ENCODE measurements at regions not wholly inside any gene's neighbourhood (a gene's known extent, or its start where the extent isn't known, plus 50 kb on each side); places are given as distances from the start of the nearest gene placed in this dataset.

DNA sequence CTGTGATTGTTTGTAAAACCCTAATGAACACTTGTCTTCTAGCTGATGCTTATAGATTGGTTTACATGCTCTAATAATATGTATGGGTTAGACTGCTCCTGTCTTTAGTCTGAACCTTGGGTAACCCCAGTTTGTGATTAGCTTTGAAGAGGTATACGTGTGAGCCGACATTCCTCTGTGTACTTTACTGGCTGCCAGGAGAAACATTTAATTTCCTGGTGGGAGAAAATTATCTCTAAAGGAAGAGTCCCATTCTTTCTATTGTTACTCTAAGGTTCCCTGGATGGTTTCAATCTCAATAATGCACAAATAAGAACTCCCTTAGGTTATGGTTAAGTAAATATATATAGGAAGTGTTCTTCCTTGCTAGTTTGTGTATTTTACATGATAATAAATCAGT, 143.6 kb upstream of the ZSWIM2 start:
- ATAC-seq (peak in 1 of 4 donors; percentile 32), DNase-seq (no peak)
- WGBS, 4 donors = 13 to 26% (median 20%) methylated on average over 2 of the region's 2 CpGs
- no peaks in the 10 kb centered on the region for H3K36me3 ChIP-seq
- peaks cover 0 to 16% (median 7%) of the 10 kb centered on the region in 12 donors for H3K9me3 ChIP-seq
- intact Hi-C loops (cut with DNase I) = loop anchor here in 2 of 10 donors (5.0 to 10.0 kb wide), 2 partner anchors 460 to 462 kb away; no protein-coding TSS in a partner anchor
- H3K4me1 ChIP-seq = peaks cover 0 to 6% (median 0%) of the 10 kb centered on the region in 12 donors
- no peak overlapping the region for H3K4me3 ChIP-seq
- TF ChIP-seq POLR2A (IDR thresholded peaks at IDR 0.05) (no peak), CTCF (IDR thresholded peaks at IDR 0.05) (no peak)
- H3K27me3 ChIP-seq = no peaks in the 10 kb centered on the region
- no peak overlapping the region for H3K27ac ChIP-seq

GRCh38 chr2:186991766-186992417, 142.9 kb upstream of the ZSWIM2 start:
- Histone ChIP-seq H3K27ac (no peak overlapping the region), H3K9me3 (peaks cover 0 to 23% (median 9%) of the 10 kb centered on the region in 12 donors), H3K36me3 (no peaks in the 10 kb centered on the region), H3K4me1 (peaks cover 0 to 6% (median 0%) of the 10 kb centered on the region in 12 donors), H3K27me3 (no peaks in the 10 kb centered on the region), H3K4me3 (no peak overlapping the region)
- intact Hi-C loops (cut with DNase I) = loop anchor here in 2 of 10 donors (5.0 to 10.0 kb wide), 2 partner anchors 460 to 463 kb away; no protein-coding TSS in a partner anchor
- 79 to 87% (median 83%) methylated on average over 4 of the region's 4 CpGs for WGBS, 4 donors
- no peak for DNase-seq
- no peak for TF ChIP-seq POLR2A (IDR thresholded peaks at IDR 0.05)
- peak in 6 of 12 donors; percentile 14 to 46 (median 32) for TF ChIP-seq CTCF (IDR thresholded peaks at IDR 0.05)
- ATAC-seq = peak in 1 of 4 donors; percentile 53

DNA sequence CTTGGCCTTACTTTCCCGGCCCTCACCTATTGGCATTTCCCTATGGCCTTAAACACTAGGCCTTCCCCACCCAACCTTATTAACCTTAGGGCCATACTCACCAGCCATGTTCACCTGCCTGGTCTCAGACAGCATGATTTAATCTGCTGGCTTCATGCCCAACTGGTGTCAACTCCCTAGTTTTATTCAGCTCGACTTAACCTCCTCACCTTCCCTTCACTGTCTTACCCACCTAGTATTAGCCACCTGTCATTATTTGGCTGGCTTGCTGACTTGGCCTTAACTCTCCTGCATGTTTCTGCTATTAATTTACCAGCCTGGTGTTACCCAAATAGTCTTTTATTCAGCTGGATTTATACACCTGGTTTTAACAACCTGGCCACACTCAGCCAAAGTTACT, 136.0 kb upstream of the ZSWIM2 start:
- no peaks in the 10 kb centered on the region for H3K4me1 ChIP-seq
- DNase-seq (no peak), ATAC-seq (no peak)
- H3K4me3 ChIP-seq = no peak overlapping the region
- H3K27me3 ChIP-seq = no peaks in the 10 kb centered on the region
- H3K27ac ChIP-seq = no peak overlapping the region
- no peaks in the 10 kb centered on the region for H3K36me3 ChIP-seq
- TF ChIP-seq CTCF (IDR thresholded peaks at IDR 0.05) (no peak), POLR2A (IDR thresholded peaks at IDR 0.05) (no peak)
- peaks cover 0 to 24% (median 6%) of the 10 kb centered on the region in 12 donors for H3K9me3 ChIP-seq
- 67 to 82% (median 79%) methylated on average over 2 of the region's 2 CpGs for WGBS, 4 donors
- intact Hi-C loops (cut with DNase I) = loop anchor here in 1 of 10 donors (10.0 kb wide), 1 partner anchor 470 kb away; no protein-coding TSS in a partner anchor

DNA sequence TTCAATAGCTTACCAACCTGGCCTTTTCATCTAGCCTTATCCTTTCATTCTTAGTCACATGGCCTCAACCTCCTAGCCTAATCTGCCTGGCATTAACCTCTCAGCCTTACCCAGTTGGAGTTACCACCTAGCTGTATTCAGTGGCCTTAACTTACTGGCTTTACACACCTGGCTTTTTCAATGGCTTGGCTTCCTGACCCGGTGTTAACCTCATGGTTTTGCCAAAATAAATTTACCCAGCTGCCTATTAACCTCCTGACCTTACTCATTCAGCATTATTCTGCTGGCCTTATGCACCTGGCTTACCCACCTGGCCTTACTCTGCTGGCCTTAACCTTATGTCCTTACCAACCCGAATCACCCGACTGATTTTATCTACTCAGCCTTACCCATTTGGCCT, 135.5 kb upstream of the ZSWIM2 start:
- ATAC-seq = no peak
- H3K36me3 ChIP-seq = no peaks in the 10 kb centered on the region
- H3K4me3 ChIP-seq = no peak overlapping the region
- H3K27me3 ChIP-seq = no peaks in the 10 kb centered on the region
- no peak for DNase-seq
- no peaks in the 10 kb centered on the region for H3K4me1 ChIP-seq
- intact Hi-C loops (cut with DNase I) = loop anchor here in 1 of 10 donors (10.0 kb wide), 1 partner anchor 470 kb away; no protein-coding TSS in a partner anchor
- TF ChIP-seq CTCF (IDR thresholded peaks at IDR 0.05) (no peak), POLR2A (IDR thresholded peaks at IDR 0.05) (no peak)
- 88 to 92% (median 91%) methylated on average over 3 of the region's 3 CpGs for WGBS, 4 donors
- H3K27ac ChIP-seq = no peak overlapping the region
- H3K9me3 ChIP-seq = peaks cover 0 to 19% (median 2%) of the 10 kb centered on the region in 12 donors

Data from heart left ventricle (tissue), 16 donors.